K562 (cell line): ENCODE measurements at regions not wholly inside any gene's neighbourhood (a gene's known extent, or its start where the extent isn't known, plus 50 kb on each side); places are given as distances from the start of the nearest gene placed in this dataset.
A peak's percentile ranks its signal among the peaks of the same experiment; 100 is the strongest.

Experiments used
- CEBPB ChIP-seq: fragments of 450-650 bp; IDR thresholded peaks from 2 replicates; pipeline ENCODE4 v1.6.1; 2016; ENCODE audit warnings: missing genetic modification characterization, missing compliant biosample characterization
- CLOCK ChIP-seq: fragments of 250-450 bp; sonication (Bioruptor Pico); IDR thresholded peaks from 2 replicates; pipeline ENCODE4 v1.4.0; 2020; ENCODE audit warnings: mild to moderate bottlenecking, moderate library complexity, borderline replicate concordance
- HSF4 ChIP-seq: fragments of 250-450 bp; sonication (Bioruptor Pico); IDR thresholded peaks from 2 replicates; pipeline ENCODE4 v2.1.2; 2022; ENCODE audit warnings: mild to moderate bottlenecking, moderate library complexity, borderline replicate concordance
- NFE2L1 ChIP-seq: fragments of 450-650 bp; IDR thresholded peaks from 2 replicates; pipeline ENCODE4 v1.6.1; 2016; ENCODE audit warnings: missing genetic modification characterization, low read depth, mild to moderate bottlenecking, missing compliant biosample characterization, moderate library complexity, borderline replicate concordance
- POLR2H ChIP-seq: IDR thresholded peaks from 2 replicates; pipeline ENCODE4 v1.6.1; 2016; ENCODE audit warnings: missing genetic modification characterization, low read depth, mild to moderate bottlenecking, control low read depth, missing compliant biosample characterization, moderate library complexity
- RNF2 ChIP-seq: sonication (generic); IDR thresholded peaks from 2 replicates; pipeline ENCODE4 v1.6.1; 2016
- ZC3H8 ChIP-seq: fragments of 450-650 bp; IDR thresholded peaks from 2 replicates; pipeline ENCODE4 v1.6.1; 2017
- ZNF174 ChIP-seq: fragments of 250-450 bp; sonication (Bioruptor Pico); IDR thresholded peaks from 2 replicates; pipeline ENCODE4 v1.4.0; 2020; ENCODE audit warnings: mild to moderate bottlenecking
- ZNF318 ChIP-seq, 2 experiments: fragments of 450-650 bp; IDR thresholded peaks; 2 replicates each; pipeline ENCODE4 v1.6.1; 2016; ENCODE audit warnings: mild to moderate bottlenecking in 2 of 2, borderline replicate concordance in 1 of 2, low read depth in 1 of 2, moderate library complexity in 1 of 2
- ZNF79 ChIP-seq: fragments of 250-450 bp; sonication (Bioruptor Pico); IDR thresholded peaks from 2 replicates; pipeline ENCODE4 v1.4.0; 2020; ENCODE audit warnings: low read depth, mild to moderate bottlenecking, moderate library complexity
- TF ChIP-seq, protein P1 (sequence below): sonication (generic); formaldehyde crosslinking; IDR thresholded peaks from 2 replicates; pipeline ENCODE4 v1.8.1; 2023; ENCODE audit warnings: mild to moderate bottlenecking, missing genetic modification reagents

DNA sequence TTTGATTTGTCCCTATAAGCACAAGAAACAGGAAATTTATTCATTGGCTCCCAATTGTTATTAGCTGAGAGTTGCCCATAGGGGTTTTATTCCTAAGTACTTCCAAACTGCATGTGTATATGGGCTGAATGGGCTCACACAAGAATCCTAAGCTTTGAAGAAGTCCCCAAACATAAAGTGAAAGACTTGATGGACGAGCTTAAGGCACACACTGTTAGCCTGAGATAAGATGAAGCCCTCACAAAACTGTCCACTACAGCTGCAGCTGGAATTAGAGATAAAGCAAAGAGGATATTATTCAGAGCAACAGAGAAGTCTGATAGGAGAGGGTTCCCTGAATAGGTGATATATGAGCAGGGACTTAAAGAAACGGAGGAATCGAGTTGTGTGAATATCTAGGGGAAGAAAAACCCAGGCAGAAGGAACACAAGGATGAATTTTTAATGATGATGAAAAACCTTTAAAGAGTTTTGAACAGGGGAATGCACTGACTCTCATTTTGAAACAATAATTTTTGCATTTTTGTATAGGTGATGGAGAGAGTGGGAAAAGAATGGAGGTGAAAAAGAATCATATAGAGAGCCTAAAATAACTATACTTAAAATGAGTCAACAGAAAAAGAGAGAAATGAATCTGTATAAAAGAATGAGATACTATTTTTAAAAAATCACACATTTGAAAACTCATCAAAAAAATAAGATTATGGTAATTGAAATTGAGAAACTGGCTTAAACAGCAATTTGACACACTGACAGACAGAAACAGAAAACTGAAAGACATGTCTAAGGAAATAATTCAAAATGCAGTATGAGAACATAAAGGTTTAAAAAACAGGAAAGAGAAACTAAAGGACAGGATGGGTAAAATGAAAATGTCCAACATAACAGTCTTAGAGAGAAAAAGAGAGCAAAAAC, 133.6 kb upstream of the POGK start (continued):
- TF ChIP-seq HSF4 (CRISPR knock-in tag) (no peak), ZNF318 (IDR thresholded peaks at IDR 0.05; ENCODE audit: borderline replicate concordance in 1 of 2, low read depth in 1 of 2) (peak; percentile 66 to 82; a peak in 3 of 4 replicates), NFE2L1 (tag) (no peak), ZC3H8 (peak; percentile 72; the same call in 1 of the 2 replicates), POLR2H (no peak), CEBPB (tag) (no peak), ZNF79 (no peak), ZNF174 (CRISPR knock-in tag) (no peak), RNF2 (peak; percentile 98), CLOCK (no peak)
- TF ChIP-seq, protein P1, sequence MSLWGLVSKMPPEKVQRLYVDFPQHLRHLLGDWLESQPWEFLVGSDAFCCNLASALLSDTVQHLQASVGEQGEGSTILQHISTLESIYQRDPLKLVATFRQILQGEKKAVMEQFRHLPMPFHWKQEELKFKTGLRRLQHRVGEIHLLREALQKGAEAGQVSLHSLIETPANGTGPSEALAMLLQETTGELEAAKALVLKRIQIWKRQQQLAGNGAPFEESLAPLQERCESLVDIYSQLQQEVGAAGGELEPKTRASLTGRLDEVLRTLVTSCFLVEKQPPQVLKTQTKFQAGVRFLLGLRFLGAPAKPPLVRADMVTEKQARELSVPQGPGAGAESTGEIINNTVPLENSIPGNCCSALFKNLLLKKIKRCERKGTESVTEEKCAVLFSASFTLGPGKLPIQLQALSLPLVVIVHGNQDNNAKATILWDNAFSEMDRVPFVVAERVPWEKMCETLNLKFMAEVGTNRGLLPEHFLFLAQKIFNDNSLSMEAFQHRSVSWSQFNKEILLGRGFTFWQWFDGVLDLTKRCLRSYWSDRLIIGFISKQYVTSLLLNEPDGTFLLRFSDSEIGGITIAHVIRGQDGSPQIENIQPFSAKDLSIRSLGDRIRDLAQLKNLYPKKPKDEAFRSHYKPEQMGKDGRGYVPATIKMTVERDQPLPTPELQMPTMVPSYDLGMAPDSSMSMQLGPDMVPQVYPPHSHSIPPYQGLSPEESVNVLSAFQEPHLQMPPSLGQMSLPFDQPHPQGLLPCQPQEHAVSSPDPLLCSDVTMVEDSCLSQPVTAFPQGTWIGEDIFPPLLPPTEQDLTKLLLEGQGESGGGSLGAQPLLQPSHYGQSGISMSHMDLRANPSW (CRISPR knock-in tag) = no peak
